ENCODE measurements at regions not wholly inside any gene's neighbourhood (a gene's known extent, or its start where the extent isn't known, plus 50 kb on each side); places are given as distances from the start of the nearest gene placed in this dataset.
"Not testable (repeated sequence)": the region's sequence is repeated elsewhere in the genome, so short reads cannot be mapped to it uniquely, and the experiment has no call there.

- not testable (repeated sequence) for H2AFZ ChIP-seq (ENCODE audit: low read depth, low read length); H3K27ac ChIP-seq (ENCODE audit: low read length); H3K9me3 ChIP-seq (ENCODE audit: insufficient read depth, low read length); H3K4me1 ChIP-seq (ENCODE audit: low read length); H4K20me1 ChIP-seq (ENCODE audit: insufficient read depth, low read length); H3K4me2 ChIP-seq (ENCODE audit: low read length); H3K4me3 ChIP-seq (ENCODE audit: low read length); H3K27me3 ChIP-seq (ENCODE audit: low read depth, low read length); H3K9ac ChIP-seq (ENCODE audit: low read length); H3K79me2 ChIP-seq (ENCODE audit: low read length); H3K36me3 ChIP-seq (replicated peaks; ENCODE audit: low read depth, low read length)
These were observed 53.4 kb downstream of the AHSP start for GRCh38 chr16:31581065-31581464.

GRCh38 chr16:31601737-31602384, 74.2 kb downstream of the AHSP start:
- H2AFZ ChIP-seq (ENCODE audit: low read depth, low read length); H4K20me1 ChIP-seq (ENCODE audit: insufficient read depth, low read length); H3K27me3 ChIP-seq (ENCODE audit: low read depth, low read length); H3K9ac ChIP-seq (ENCODE audit: low read length); H3K4me1 ChIP-seq (ENCODE audit: low read length); H3K27ac ChIP-seq (ENCODE audit: low read length); H3K4me2 ChIP-seq (ENCODE audit: low read length); H3K4me3 ChIP-seq (ENCODE audit: low read length); H3K79me2 ChIP-seq (ENCODE audit: low read length); H3K36me3 ChIP-seq (replicated peaks; ENCODE audit: low read depth, low read length): not testable (repeated sequence)
- H3K9me3 ChIP-seq (ENCODE audit: insufficient read depth, low read length), result peaks cover 17% of the 10 kb centered on the region; the same call in 1 of the 2 replicates

GRCh38 chr16:31618130-31618529, 90.4 kb downstream of the AHSP start:
- Histone ChIP-seq H3K4me1 (ENCODE audit: low read length) (no peaks in the 10 kb centered on the region), H3K79me2 (ENCODE audit: low read length) (no peaks in the 10 kb centered on the region), H3K27ac (ENCODE audit: low read length) (no peak overlapping the region), H3K9ac (ENCODE audit: low read length) (no peak overlapping the region), H4K20me1 (ENCODE audit: insufficient read depth, low read length) (no peaks in the 10 kb centered on the region), H3K4me2 (ENCODE audit: low read length) (no peak overlapping the region), H3K36me3 (replicated peaks; ENCODE audit: low read depth, low read length) (no peaks in the 10 kb centered on the region), H2AFZ (ENCODE audit: low read depth, low read length) (no peak overlapping the region), H3K4me3 (ENCODE audit: low read length) (no peak overlapping the region), H3K9me3 (ENCODE audit: insufficient read depth, low read length) (no peaks in the 10 kb centered on the region), H3K27me3 (ENCODE audit: low read depth, low read length) (no peaks in the 10 kb centered on the region)
- no peak for TF ChIP-seq EZH2phosphoT487 (IDR thresholded peaks at IDR 0.05; ENCODE audit: low read depth)
- TF ChIP-seq, protein P1, sequence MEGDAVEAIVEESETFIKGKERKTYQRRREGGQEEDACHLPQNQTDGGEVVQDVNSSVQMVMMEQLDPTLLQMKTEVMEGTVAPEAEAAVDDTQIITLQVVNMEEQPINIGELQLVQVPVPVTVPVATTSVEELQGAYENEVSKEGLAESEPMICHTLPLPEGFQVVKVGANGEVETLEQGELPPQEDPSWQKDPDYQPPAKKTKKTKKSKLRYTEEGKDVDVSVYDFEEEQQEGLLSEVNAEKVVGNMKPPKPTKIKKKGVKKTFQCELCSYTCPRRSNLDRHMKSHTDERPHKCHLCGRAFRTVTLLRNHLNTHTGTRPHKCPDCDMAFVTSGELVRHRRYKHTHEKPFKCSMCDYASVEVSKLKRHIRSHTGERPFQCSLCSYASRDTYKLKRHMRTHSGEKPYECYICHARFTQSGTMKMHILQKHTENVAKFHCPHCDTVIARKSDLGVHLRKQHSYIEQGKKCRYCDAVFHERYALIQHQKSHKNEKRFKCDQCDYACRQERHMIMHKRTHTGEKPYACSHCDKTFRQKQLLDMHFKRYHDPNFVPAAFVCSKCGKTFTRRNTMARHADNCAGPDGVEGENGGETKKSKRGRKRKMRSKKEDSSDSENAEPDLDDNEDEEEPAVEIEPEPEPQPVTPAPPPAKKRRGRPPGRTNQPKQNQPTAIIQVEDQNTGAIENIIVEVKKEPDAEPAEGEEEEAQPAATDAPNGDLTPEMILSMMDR (IDR thresholded peaks at IDR 0.05; ENCODE audit: low read depth, low read length), result no peak

GRCh38 chr16:31636433-31636832, 108.7 kb downstream of the AHSP start:
- no peak overlapping the region for H3K27ac ChIP-seq (ENCODE audit: low read length)
- H3K4me3 ChIP-seq (ENCODE audit: low read length), result no peak overlapping the region
- no peak for TF ChIP-seq EZH2phosphoT487 (IDR thresholded peaks at IDR 0.05; ENCODE audit: low read depth)
- TF ChIP-seq, protein P1 (IDR thresholded peaks at IDR 0.05; ENCODE audit: low read depth, low read length), result no peak
- H3K79me2 ChIP-seq (ENCODE audit: low read length), result no peaks in the 10 kb centered on the region
- H3K4me1 ChIP-seq (ENCODE audit: low read length), result no peaks in the 10 kb centered on the region
- no peak overlapping the region for H3K9ac ChIP-seq (ENCODE audit: low read length)
- no peak overlapping the region for H3K4me2 ChIP-seq (ENCODE audit: low read length)
- no peaks in the 10 kb centered on the region for H3K9me3 ChIP-seq (ENCODE audit: insufficient read depth, low read length)
- H2AFZ ChIP-seq (ENCODE audit: low read depth, low read length), result no peak overlapping the region
- no peaks in the 10 kb centered on the region for H4K20me1 ChIP-seq (ENCODE audit: insufficient read depth, low read length)
- H3K36me3 ChIP-seq (replicated peaks; ENCODE audit: low read depth, low read length), result no peaks in the 10 kb centered on the region
- no peaks in the 10 kb centered on the region for H3K27me3 ChIP-seq (ENCODE audit: low read depth, low read length)

DNA sequence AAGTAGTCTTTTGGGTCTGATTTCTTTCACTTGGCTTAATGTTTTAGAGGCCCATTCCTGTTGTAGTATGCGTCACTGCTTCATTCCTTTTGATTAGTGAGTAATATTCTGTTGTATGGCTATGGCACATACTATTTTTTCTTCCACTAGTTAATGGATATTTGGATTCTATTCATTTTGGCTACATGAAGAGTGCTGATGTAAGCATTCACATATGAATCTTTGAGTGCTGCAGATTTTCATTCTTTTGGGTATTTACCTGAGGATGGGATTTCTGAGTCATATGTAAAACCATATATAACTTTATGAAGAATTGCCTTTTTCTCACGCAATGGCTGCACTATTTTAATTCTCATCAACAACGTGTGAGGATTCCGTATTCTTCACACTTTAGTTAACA, 113.6 kb downstream of the AHSP start:
- TF ChIP-seq EZH2phosphoT487 (IDR thresholded peaks at IDR 0.05; ENCODE audit: low read depth), result no peak
- no peaks in the 10 kb centered on the region for H3K9me3 ChIP-seq (ENCODE audit: insufficient read depth, low read length)

GRCh38 chr16:31655674-31656073, 128.0 kb downstream of the AHSP start:
- H3K4me1 ChIP-seq (ENCODE audit: low read length); H3K9ac ChIP-seq (ENCODE audit: low read length); H3K9me3 ChIP-seq (ENCODE audit: insufficient read depth, low read length); H3K27me3 ChIP-seq (ENCODE audit: low read depth, low read length); H3K27ac ChIP-seq (ENCODE audit: low read length); H4K20me1 ChIP-seq (ENCODE audit: insufficient read depth, low read length); H2AFZ ChIP-seq (ENCODE audit: low read depth, low read length); H3K36me3 ChIP-seq (replicated peaks; ENCODE audit: low read depth, low read length); H3K4me3 ChIP-seq (ENCODE audit: low read length); H3K4me2 ChIP-seq (ENCODE audit: low read length); H3K79me2 ChIP-seq (ENCODE audit: low read length): not testable (repeated sequence)

More for the DNA sequence above, 113.6 kb downstream of the AHSP start:
- H3K27me3 ChIP-seq (ENCODE audit: low read depth, low read length), result no peaks in the 10 kb centered on the region
- no peaks in the 10 kb centered on the region for H3K36me3 ChIP-seq (replicated peaks; ENCODE audit: low read depth, low read length)
- no peak overlapping the region for H3K9ac ChIP-seq (ENCODE audit: low read length)
- H3K79me2 ChIP-seq (ENCODE audit: low read length), result no peaks in the 10 kb centered on the region
- H3K4me2 ChIP-seq (ENCODE audit: low read length), result no peak overlapping the region
- no peak overlapping the region for H2AFZ ChIP-seq (ENCODE audit: low read depth, low read length)
- no peaks in the 10 kb centered on the region for H3K4me1 ChIP-seq (ENCODE audit: low read length)
- no peaks in the 10 kb centered on the region for H4K20me1 ChIP-seq (ENCODE audit: insufficient read depth, low read length)
- H3K4me3 ChIP-seq (ENCODE audit: low read length), result no peak overlapping the region
- no peak overlapping the region for H3K27ac ChIP-seq (ENCODE audit: low read length)

Data from OCI-LY3 (cell line).